ENCODE measurements at regions not wholly inside any gene's neighbourhood (a gene's known extent, or its start where the extent isn't known, plus 50 kb on each side); places are given as distances from the start of the nearest gene placed in this dataset.

GRCh38 chr9:106419829-106420228 lies 443.1 kb upstream of the ZNF462 start:
- H3K27me3 Mint-ChIP-seq (ENCODE audit: insufficient read depth, unreplicated experiment): no peaks in the 10 kb centered on the region
- TF ChIP-seq CTCF (IDR thresholded peaks at IDR 0.05; ENCODE audit: insufficient read depth in 1 of 2, low read depth in 1 of 2, low read length in 1 of 2, severe bottlenecking in 1 of 2, unreplicated experiment in 1 of 2): no peak
- H3K4me3 Mint-ChIP-seq (ENCODE audit: unreplicated experiment): no peak overlapping the region
- H3K36me3 ChIP-seq (ENCODE audit: control insufficient read depth, insufficient read depth, low read length): no peaks in the 10 kb centered on the region
- intact Hi-C loops (cut with micrococcal nuclease; ENCODE audit: unreplicated experiment): no loop called here
- H3K9me3 Mint-ChIP-seq (ENCODE audit: unreplicated experiment): no peaks in the 10 kb centered on the region
- no peaks in the 10 kb centered on the region for H3K36me3 Mint-ChIP-seq (ENCODE audit: insufficient read depth, unreplicated experiment)
- no peak overlapping the region for H3K27ac Mint-ChIP-seq (ENCODE audit: unreplicated experiment)
- ChIA-PET CTCF (no interaction called here), POLR2A (no interaction called here)
- H3K4me1 Mint-ChIP-seq (ENCODE audit: low read depth, unreplicated experiment): peaks cover 7% of the 10 kb centered on the region
- H3K27me3 ChIP-seq (replicated peaks; ENCODE audit: control insufficient read depth, insufficient read depth, low read length): no peaks in the 10 kb centered on the region
- H3K4me1 ChIP-seq: no peaks in the 10 kb centered on the region
- BruUV-seq (replicated peaks): no TSS peak
- H3K9me3 ChIP-seq: no peaks in the 10 kb centered on the region
- DNase-seq: no peak
- H3K4me3 ChIP-seq (ENCODE audit: low read depth, low read length): no peak overlapping the region

GRCh38 chr9:106420511-106420944 lies 442.4 kb upstream of the ZNF462 start:
- ChIA-PET CTCF (no interaction called here), POLR2A (no interaction called here)
- Mint-ChIP-seq H3K4me3 (ENCODE audit: unreplicated experiment) (no peak overlapping the region), H3K4me1 (ENCODE audit: low read depth, unreplicated experiment) (peaks cover 7% of the 10 kb centered on the region), H3K27ac (ENCODE audit: unreplicated experiment) (no peak overlapping the region), H3K27me3 (ENCODE audit: insufficient read depth, unreplicated experiment) (no peaks in the 10 kb centered on the region), H3K36me3 (ENCODE audit: insufficient read depth, unreplicated experiment) (no peaks in the 10 kb centered on the region), H3K9me3 (ENCODE audit: unreplicated experiment) (no peaks in the 10 kb centered on the region)
- H3K36me3 ChIP-seq (ENCODE audit: control insufficient read depth, insufficient read depth, low read length): no peaks in the 10 kb centered on the region
- no TSS peak for BruUV-seq (replicated peaks)
- no peaks in the 10 kb centered on the region for H3K4me1 ChIP-seq
- no peaks in the 10 kb centered on the region for H3K9me3 ChIP-seq
- no peak for TF ChIP-seq CTCF (IDR thresholded peaks at IDR 0.05; ENCODE audit: insufficient read depth in 1 of 2, low read depth in 1 of 2, low read length in 1 of 2, severe bottlenecking in 1 of 2, unreplicated experiment in 1 of 2)
- no peak for DNase-seq
- intact Hi-C loops (cut with micrococcal nuclease; ENCODE audit: unreplicated experiment): no loop called here
- H3K4me3 ChIP-seq (ENCODE audit: low read depth, low read length): no peak overlapping the region
- no peaks in the 10 kb centered on the region for H3K27me3 ChIP-seq (replicated peaks; ENCODE audit: control insufficient read depth, insufficient read depth, low read length)

GRCh38 chr9:106421772-106422171 lies 441.2 kb upstream of the ZNF462 start:
- ChIA-PET POLR2A (no interaction called here), CTCF (no interaction called here)
- Mint-ChIP-seq H3K9me3 (ENCODE audit: unreplicated experiment) (no peaks in the 10 kb centered on the region), H3K4me1 (ENCODE audit: low read depth, unreplicated experiment) (peaks cover 7% of the 10 kb centered on the region), H3K27ac (ENCODE audit: unreplicated experiment) (no peak overlapping the region), H3K4me3 (ENCODE audit: unreplicated experiment) (no peak overlapping the region), H3K27me3 (ENCODE audit: insufficient read depth, unreplicated experiment) (peaks cover 3% of the 10 kb centered on the region), H3K36me3 (ENCODE audit: insufficient read depth, unreplicated experiment) (no peaks in the 10 kb centered on the region)
- Histone ChIP-seq H3K36me3 (ENCODE audit: control insufficient read depth, insufficient read depth, low read length) (no peaks in the 10 kb centered on the region), H3K9me3 (no peaks in the 10 kb centered on the region), H3K4me3 (ENCODE audit: low read depth, low read length) (no peak overlapping the region), H3K27me3 (replicated peaks; ENCODE audit: control insufficient read depth, insufficient read depth, low read length) (no peaks in the 10 kb centered on the region), H3K4me1 (no peaks in the 10 kb centered on the region)
- TF ChIP-seq CTCF (IDR thresholded peaks at IDR 0.05; ENCODE audit: insufficient read depth in 1 of 2, low read depth in 1 of 2, low read length in 1 of 2, severe bottlenecking in 1 of 2, unreplicated experiment in 1 of 2): no peak
- no TSS peak for BruUV-seq (replicated peaks)
- DNase-seq: no peak
- intact Hi-C loops (cut with micrococcal nuclease; ENCODE audit: unreplicated experiment): no loop called here
